Daoy (cell line): ENCODE measurements at regions not wholly inside any gene's neighbourhood (a gene's known extent, or its start where the extent isn't known, plus 50 kb on each side); places are given as distances from the start of the nearest gene placed in this dataset.
"Not testable (repeated sequence)": the region's sequence is repeated elsewhere in the genome, so short reads cannot be mapped to it uniquely, and the experiment has no call there.

Experiments
- DNase-seq: peaks from one replicate; pipeline ENCODE4 v3.0.0-alpha.2; 2015; ENCODE audit warnings: low read depth

DNA sequence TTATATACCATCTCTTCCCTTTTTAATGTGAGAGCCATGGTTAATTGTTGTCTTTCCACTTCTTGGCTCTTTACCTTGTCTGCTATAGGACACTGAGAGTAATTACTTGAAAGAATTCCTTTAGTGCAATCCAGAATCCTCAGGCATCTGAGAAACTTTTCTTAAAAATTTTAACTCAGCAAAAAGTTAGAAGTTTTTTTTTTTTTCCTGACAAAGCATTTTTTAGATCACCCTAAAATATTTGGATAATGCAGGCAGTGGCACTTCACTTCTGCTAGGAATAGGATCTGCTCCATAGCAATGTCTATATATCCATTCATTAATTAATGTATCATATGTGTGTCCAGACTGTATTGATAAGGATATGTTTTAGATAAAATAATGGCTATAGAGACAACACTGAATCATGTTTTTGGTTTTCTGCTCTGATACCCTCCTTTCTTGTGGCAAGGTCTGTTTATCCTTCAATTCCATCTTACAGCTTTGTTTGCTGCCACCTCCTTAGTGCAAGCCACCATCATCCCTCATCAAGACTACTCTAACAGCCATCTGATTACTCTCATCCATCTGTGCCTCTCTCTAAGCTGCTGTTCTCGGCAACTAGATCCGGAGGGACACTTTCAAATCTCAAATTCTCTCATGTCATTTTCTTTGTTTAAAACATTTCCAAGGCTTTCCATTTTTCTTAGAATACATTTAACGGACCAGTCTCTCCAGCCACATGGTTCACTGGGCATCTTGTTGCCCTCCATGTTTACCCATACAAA lies 563.5 kb downstream of the EDEM1 start:
- DNase-seq, result no peak

DNA sequence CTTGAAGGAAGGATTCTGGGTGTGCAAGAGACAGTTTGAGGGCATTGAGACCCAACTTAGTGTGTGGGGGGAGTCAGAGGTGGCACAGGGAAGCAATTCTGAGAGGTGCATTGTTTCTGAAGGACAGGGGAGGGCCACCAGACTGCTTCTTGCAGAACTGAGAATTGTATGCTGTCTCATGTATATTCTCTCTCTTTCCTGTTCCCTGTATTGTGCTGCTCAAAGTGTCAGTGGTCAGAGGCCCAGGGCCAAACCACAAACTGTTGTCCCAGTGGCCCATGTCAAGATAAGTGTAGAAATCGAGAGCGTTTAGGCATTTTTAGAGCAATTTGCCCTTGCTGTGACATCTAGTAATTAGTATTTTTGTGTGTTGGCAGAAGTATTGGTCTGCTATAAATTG lies 567.1 kb downstream of the EDEM1 start:
- no peak for DNase-seq

DNA sequence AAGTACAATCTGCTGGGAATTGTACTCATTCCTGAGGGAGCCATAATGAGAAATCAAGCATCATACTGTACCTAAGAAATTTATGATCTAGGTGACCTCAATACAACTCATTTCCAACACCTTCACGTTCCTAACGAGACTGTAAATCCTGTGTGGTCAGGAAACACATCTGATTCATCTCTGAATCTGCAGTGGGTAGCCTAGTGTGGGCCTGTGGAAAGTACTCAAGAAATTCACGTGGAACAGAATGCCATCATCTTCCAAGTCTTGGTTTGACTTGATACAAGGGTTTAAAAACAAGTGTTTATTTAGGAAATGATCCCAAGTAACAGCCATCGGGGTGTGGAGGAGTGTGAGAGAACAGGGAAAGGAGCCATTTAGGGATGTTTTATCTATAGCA lies 568.9 kb downstream of the EDEM1 start:
- no peak for DNase-seq

DNA sequence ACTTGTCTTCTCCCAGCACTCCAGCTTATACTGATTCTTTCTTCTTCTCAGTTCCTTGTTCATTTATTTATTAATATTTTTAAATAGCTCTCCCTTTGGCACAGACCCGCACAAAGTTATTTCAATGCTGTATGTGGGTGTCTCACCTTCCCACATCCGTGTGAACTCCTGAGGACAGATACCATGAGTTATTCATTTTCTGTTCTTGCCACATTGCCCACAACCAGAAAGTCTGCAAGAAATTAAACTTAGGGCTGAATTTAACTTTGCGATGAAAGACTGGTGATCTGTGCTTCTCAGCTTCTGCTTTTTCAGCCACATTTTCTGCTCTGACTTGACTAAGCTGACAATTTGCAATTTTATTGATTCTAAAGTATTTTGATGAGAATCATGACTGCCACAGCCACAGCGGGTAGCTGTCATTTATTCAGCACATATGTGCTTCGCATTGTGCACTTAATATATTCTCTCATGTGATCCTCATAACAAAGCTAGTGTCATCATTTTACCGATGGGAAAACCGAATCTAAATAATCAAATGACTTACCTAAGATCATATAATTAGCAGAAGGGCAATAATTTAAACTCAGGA lies 569.8 kb downstream of the EDEM1 start:
- DNase-seq, result no peak

DNA sequence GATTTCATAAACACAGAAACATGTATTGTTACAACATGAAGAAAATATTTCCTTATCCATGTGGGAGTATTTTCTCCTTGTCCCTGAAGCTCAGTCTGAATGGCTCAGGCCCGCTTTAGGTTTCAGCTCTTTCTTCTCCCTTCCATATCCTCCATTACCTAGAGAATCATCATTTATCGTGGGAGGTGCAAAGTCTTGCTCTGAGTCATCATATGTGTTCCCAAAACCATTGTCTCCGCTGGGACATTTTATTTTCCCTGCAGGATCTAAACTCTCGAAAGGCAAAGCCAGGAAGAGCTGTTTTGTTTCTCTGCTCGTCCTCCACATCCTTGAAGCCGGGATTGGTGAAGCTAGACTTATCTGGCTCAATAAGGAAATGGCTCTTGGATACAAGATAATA lies 571.2 kb downstream of the EDEM1 start:
- DNase-seq, result no peak

DNA sequence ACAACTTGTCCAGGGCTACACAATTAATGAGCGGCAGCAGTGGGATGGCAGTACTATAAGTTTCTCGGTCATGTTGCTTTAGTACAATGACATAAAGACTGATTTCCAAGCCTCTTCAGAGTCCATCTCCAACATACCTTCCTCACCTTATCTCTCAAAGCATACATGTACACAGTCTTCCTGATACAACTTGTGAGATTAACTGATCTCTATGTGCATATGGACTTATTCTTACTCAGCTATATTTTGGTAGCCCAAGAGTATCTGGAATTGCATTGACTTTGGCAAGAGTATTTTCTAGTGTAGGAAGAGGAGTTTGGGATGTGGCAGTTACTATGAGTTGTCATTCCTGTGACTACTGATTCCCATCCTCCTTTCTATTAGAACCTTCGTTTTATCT lies 575.0 kb downstream of the EDEM1 start:
- DNase-seq, result no peak

DNA sequence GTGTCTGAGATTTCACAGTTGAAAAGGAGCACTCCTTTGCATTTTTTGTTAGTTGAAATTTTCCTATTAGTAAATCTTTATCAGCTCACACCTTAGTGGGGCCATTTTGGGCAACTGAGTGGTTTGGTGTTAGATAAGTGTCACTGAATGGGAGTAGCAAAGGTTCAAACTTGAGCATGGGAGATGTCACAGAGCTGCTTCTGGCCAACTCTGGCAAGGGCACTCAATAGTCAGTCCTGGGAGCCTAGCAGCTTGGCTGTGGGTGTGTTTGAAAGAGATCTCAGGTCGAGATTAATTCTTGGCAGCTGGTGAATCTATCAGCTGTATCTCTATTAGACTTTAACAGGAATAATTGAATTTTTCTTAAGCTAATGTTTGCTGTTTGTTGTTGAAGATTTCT lies 579.3 kb downstream of the EDEM1 start:
- DNase-seq, result no peak

DNA sequence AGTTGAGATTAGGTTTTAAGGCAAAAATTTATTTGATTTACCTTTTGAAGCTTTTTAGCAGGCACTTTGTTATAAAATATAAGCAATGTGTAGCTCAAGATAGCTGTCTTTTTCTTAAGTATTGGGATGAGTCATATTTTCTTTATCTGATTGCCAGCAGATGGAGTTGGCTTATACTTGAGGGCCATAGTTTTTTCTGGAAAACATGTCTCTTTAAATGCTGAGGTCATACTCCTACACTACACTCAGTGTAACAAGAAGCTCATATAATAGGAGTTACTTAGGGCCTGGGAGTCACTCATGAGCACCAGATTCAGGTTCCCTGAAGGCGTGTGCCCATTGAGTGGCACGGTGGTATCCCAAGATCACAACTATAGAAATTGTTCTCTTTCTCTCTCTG lies 579.8 kb downstream of the EDEM1 start:
- no peak for DNase-seq

DNA sequence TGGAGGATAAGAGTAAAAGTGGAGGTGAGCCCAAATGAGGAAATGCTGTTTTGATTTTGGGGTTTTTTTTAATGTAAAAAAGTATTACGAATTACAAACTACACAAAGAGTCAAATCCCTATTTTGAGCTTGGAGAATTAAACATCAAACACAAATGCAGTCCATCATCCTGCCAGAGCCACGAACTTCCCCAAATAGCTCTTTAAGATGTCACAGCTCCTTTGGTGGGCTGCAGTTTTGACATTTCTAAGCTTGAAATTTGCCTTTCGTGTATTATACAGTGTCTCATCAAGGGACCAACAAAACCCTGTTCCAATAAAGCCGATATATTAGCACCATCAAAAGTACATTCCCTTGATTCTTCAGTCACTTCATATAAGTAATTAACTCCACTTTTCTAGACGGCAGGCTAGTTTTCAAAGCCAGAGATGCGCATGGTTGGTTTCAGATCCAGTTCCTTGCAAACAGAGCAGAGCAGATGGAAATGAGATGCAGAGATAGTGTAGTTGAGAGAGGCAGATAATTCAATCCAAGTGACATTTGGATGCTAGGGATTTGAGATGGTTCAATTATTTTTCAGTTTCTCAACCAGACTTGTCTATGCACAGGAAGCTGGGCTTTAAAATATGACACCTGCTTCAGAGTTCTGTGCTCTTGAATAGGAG lies 580.9 kb downstream of the EDEM1 start:
- DNase-seq, result no peak

DNA sequence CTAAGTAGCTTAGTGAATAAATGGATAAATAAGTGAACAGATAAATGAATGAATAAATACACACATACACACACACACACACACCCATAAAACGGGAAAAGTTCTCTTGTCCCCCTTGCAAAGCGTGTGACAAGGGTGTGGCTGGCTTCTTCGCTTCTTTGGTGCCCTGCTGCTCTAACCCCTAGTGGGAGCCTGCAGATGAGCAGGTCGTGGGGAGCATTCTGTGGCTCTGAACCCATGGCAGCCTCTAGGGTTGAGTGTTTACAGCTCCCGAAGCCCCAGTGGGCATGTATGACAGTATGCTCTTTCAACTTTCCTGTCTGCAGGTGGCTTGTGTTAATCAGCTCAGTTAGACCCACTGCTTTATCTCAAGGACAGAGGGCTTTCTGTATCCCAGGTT lies 582.3 kb downstream of the EDEM1 start:
- DNase-seq, result no peak

DNA sequence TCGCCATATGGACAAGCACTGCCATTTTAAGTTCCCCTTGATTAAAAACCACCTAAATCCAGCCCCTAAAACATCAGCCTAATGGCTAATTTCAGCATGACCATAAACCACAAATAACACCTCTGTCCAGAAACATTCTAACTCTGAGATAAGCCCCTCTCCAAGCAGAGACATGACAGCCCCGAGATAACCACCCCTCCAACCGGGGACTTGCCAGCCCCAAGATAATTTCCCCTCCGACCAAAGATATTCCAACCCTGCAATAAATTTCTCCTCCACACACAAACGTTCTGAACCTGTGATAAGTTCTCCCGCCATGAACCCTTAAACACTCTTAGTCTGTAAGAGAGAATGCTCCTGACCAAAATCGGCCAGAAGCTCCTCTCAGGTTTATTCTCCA lies 586.8 kb downstream of the EDEM1 start:
- DNase-seq, result no peak

DNA sequence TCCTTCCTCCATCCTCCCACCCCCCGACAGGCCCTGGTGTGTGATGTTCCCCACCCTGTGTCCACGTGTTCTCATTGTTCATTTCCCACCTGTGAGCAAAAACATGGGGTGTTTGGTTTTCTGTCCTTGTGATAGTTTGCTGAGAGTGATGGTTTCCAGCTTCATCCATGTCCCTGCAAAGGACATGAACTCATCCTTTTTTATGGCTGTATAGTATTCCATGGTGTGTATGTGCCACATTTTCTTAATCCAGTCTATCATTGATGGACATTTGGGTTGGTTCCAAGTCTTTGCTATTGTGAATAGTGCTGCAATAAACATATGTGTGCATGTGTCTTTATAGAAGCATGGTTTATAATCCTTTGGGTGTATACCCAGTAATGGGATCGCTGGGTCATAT lies 587.6 kb downstream of the EDEM1 start:
- DNase-seq, result not testable (repeated sequence)

DNA sequence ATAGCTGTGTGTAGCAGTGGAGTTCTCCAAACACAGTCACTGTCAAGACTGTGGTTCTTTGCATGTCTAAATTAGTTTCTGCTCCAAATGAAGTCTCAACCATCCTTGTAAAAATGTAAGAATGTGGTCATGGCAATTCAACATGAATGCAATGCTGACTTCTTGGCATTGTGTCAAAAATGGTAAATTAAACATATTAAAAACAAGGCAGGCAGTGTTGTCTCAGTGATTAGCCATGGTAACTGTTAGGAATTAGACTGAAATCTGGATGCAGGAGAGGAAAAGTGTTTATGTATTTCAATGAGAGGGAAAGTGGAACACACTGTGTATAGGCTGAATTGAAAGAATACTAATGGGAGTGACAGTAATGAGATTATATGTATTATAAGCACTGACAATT lies 597.2 kb downstream of the EDEM1 start:
- DNase-seq, result no peak

DNA sequence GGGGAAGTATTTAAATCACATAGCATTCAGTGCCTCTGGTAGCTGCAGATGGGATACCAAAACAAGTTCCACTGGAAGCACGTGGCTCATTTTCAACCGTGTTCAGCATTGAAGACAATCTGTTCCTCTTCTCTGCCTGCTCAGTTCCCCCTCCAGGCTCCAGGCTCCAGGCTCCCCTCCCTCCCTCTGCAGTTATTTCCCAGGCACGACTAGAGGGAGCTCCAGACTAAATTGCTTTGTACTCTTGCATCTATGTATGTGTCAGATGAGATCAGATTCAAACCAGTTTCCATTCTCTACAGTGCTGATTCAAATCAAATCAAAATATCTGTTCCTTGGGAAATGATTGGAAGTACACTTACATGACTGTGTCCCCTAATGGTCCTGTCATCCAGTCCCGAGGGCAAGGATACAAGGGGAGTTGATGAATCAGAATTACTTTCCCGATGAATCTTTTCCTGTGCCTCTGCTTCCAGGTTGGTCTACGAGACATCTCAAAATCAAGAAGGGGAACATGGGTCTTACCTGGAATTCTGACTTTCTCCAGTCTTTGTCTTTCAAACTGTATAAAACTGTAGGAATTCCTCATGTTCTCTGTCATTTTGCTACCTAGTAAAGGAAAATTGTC lies 600.5 kb downstream of the EDEM1 start:
- DNase-seq, result no peak

DNA sequence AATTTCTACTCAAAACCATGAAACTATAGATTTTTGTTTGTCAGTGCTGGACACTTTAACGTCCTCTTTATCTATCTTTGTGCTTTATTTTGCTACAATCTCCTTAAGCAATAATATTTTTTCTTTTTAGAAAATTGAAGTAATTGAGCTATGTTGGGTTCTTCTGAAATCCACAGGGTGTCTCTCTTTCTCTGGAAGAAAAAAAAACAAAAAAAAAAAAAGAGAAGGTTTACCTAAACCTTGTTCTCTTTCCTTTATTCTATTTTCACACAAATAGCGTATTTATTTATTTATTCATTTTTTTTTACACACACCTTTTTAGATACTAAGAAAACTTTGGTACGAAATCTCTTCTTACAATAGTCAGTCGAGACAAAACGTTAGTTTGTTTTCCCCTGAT lies 601.0 kb downstream of the EDEM1 start:
- no peak for DNase-seq

DNA sequence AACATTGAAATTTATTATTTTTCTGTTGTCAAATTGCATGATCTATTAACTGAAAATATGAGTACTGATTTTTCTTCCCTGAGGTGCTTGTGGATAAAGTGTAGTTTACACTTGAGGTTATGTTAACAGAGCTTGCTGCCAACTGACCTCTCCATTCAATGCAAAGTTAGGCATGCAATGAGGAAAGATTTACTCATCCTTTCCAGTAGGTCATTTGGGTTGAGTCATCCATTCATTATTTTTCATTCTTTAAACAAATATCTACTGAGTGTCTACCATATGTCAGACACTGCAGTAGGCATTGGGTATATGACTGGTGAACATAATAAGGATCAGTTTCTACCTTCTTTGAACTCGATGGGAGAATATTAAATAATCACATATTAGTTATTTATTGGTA lies 604.1 kb downstream of the EDEM1 start:
- no peak for DNase-seq

DNA sequence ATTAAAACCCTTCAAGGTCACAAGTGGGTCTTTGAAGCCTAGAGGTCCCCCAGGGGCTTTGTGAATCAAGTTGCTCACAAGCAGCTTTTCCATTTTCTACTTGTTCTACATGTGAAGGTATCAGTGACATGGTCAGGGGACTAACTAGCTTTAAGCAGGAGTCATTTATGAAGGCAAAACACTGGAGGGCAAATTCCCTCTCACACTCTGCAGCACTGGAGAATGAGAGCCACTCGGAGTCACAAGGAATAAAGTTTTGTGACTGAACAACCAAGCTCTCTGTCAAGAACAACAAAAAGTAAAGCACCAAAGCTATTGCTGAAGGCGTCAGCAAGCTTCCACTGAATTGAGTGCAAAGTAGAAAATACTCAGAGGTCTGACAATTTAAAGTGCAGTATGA lies 609.0 kb downstream of the EDEM1 start:
- no peak for DNase-seq

DNA sequence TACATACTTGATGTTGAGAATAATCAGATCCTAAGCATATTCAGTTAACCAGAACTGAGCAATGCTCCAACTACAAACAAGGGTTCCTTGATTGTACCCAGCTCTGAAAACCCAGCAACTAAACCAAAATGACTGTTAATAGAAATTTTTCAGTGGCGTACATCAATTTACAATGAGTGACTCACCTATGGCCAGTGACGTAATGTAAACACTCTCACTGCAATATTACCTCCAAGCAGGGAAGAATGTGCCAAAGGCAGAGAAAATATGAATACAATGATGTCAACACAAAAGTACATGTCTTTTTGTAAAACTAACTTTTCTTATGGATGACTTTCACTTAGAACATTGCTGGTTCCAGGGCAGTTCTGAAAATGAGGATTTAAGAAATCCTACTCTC lies 611.3 kb downstream of the EDEM1 start:
- no peak for DNase-seq

DNA sequence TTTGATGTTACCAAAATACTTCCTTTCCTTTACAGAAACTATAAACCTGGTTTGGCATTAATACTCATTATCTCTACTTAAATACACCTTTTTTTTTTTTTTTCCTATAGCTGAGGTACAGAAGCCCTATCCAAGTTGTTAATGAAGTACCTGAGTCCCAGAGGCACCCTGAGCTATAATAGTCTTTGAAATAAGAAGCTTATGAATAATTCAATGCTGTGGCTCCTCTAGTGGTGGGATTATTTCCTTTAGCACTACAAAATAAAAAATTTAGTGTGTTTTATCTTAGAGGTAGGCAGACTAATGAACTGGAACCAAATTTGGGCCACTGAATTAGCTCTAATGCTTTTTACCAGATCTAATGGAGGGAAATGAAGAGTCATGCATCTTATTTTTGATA lies 611.9 kb downstream of the EDEM1 start:
- DNase-seq, result no peak

DNA sequence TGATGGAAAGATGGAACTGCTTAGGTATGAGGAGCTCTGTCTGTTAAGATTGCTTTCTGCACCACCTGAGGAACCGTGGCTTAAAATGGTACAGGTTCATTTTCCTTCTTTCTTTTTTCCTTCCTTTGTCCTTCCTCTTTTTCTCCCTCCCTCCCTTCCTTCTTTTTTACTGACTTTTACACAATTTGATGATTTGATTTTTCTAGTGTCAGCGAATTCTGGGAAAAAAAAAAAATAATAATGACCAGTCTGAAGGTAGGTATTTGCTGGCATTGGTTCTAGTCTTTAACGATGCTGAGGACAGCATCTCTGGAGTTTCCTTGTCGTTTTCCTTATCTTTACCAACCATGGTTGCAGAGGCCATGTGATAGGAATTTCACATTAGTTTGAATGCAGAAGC lies 613.5 kb downstream of the EDEM1 start:
- DNase-seq, result no peak

DNA sequence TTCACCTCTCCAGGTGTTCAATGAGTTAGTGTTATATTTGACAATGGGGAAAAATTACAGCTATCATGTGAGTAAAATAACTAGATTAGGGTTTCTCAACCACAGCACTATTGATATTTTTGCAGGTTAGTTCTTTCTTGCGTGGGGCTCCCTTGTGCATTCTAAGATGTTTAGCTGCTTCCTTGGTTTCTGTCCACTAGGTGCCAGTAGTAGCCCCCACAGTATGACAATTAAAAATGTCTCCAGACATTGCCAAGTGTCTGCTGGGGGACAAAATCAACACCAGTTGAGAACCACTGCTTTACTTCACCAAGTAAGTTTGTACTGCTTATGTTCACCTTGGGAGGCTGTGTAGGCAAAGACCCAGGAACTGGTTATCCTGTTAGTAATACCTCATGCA lies 618.7 kb downstream of the EDEM1 start:
- no peak for DNase-seq

DNA sequence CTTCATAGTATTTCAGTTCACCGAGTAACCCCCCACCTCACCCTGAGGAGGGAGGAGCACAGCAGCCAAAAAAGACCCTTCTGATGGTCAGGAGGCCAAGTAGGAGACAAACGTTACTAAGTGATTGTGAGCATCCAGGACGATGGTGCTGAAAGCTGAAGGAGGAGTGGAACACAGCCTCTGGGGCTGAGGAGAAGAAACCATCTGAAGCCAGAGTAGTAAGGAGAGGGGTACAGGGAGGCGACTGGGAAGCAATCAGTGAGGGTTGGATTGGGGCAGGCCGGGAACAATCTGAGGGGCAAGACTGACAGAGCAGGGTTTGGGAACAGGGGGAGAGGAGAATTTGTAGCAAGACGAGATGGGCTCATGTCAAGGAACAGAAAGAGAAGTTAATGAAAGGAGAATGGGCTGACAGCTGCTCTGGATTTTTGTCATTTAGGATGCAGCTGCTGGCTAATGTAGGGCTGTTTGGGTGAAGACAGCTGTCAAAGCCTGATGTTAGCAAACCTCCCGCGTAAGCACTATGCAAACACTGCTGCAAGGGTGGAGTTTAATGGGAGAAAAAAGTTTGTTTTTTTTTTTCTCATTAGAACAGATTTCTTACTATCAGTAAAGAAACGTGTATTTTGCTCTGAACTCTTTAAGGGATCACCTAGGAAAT lies 622.2 kb downstream of the EDEM1 start:
- DNase-seq, result no peak
